H1 (cell line): ENCODE measurements at regions not wholly inside any gene's neighbourhood (a gene's known extent, or its start where the extent isn't known, plus 50 kb on each side); places are given as distances from the start of the nearest gene placed in this dataset.

Experiments
- CTCF ChIA-PET: fragments of 300-600 bp; sonication (Branson Sonifier 250); formaldehyde crosslinking; loops from one replicate; lab custom pipeline; 2021; ENCODE audit not compliant: partially characterized antibody; lab: Charles Lee
- POLR2A ChIA-PET: fragments of 300-600 bp; sonication (Branson Sonifier 250); formaldehyde crosslinking; loops from one replicate; lab custom pipeline; 2021; ENCODE audit warnings: inconsistent platforms; ENCODE audit not compliant: partially characterized antibody; lab: Charles Lee
- DNase-seq, 2 experiments: peaks; one replicate each; pipeline versions ENCODE4 v3.0.0 to v3.0.0-alpha.2; 2010 to 2022; ENCODE audit warnings: low spot score in 2 of 2, low read depth in 1 of 2, mixed read lengths in 1 of 2
- FAIRE-seq: peaks from 2 replicates; lab custom pipeline; 2011; peaks lifted over from hg19 to GRCh38; lab: Jason Lieb, UNC
- H2AFZ ChIP-seq: 2 replicates; pipeline ENCODE4 v1.8.1; 2012; ENCODE audit warnings: low read length, inconsistent platforms
- H2AK5ac ChIP-seq: 2 replicates; pipeline ENCODE4 v1.6.1; 2013; ENCODE audit warnings: low read depth, low read length
- H2BK120ac ChIP-seq: replicated peaks from 2 replicates; pipeline ENCODE3; 2013; ENCODE audit warnings: low read depth, low read length, inconsistent platforms
- H2BK12ac ChIP-seq: 2 replicates; pipeline ENCODE4 v1.6.1; 2013; ENCODE audit warnings: low read depth, low read length
- H2BK15ac ChIP-seq: 2 replicates; pipeline ENCODE4 v1.6.1; 2013; ENCODE audit warnings: low read length
- H2BK20ac ChIP-seq: 2 replicates; pipeline ENCODE4 v1.6.1; 2013; ENCODE audit warnings: low read length
- H2BK5ac ChIP-seq: 2 replicates; pipeline ENCODE4 v1.6.1; 2013; ENCODE audit warnings: low read depth, low read length
- H3K14ac ChIP-seq: 2 replicates; pipeline ENCODE4 v1.6.1; 2013; ENCODE audit warnings: inconsistent platforms; ENCODE audit not compliant: insufficient read length
- H3K18ac ChIP-seq: 2 replicates; pipeline ENCODE4 v1.6.1; 2013; ENCODE audit warnings: low read length; ENCODE audit errors: extremely low read depth
- H3K23ac ChIP-seq: 2 replicates; pipeline ENCODE4 v1.6.1; 2013; ENCODE audit warnings: inconsistent platforms; ENCODE audit not compliant: insufficient read length
- H3K23me2 ChIP-seq: 2 replicates; pipeline ENCODE4 v1.6.1; 2013; ENCODE audit warnings: low read depth, low read length
- H3K27ac ChIP-seq: 2 replicates; pipeline ENCODE4 v1.6.1; 2011; ENCODE audit warnings: low read depth, low read length, inconsistent platforms
- H3K27me3 ChIP-seq, 4 experiments: replicated peaks in 1 of 4; 1 replicate in 1 of 4; 2 replicates in 3 of 4; pipeline versions ENCODE4 v1.6.1 to v1.8.1; 2011 to 2013; ENCODE audit warnings: low read length in 3 of 4, mild to moderate bottlenecking in 3 of 4, inconsistent platforms in 2 of 4, mixed read lengths in 2 of 4, moderate library complexity in 1 of 4; ENCODE audit not compliant: control insufficient read depth in 3 of 4, insufficient read depth in 3 of 4; ENCODE audit errors: extremely low read depth in 1 of 4
- H3K36me3 ChIP-seq, 4 experiments: 2 replicates each; pipeline versions ENCODE4 v1.6.1 to v1.8.1; 2011 to 2013; ENCODE audit warnings: mild to moderate bottlenecking in 4 of 4, low read length in 3 of 4, moderate library complexity in 2 of 4, control low read depth in 1 of 4, inconsistent platforms in 1 of 4; ENCODE audit not compliant: insufficient read depth in 4 of 4, control insufficient read depth in 2 of 4
- H3K4ac ChIP-seq: replicated peaks from 2 replicates; pipeline ENCODE3; 2013; ENCODE audit warnings: low read length, low read depth, mixed read lengths, inconsistent platforms; ENCODE audit not compliant: insufficient read length
- H3K4me1 ChIP-seq, 4 experiments: replicated peaks in 1 of 4; 1 replicate in 1 of 4; 2 replicates in 3 of 4; pipeline versions ENCODE4 v1.6.1 to v1.8.1; 2011 to 2013; ENCODE audit warnings: low read length in 3 of 4, inconsistent platforms in 2 of 4, mixed read lengths in 1 of 4; ENCODE audit not compliant: insufficient read depth in 4 of 4, control insufficient read depth in 3 of 4
- H3K4me2 ChIP-seq, 2 experiments: 2 replicates each; pipeline versions ENCODE4 v1.6.1 to v1.8.1; 2011 to 2013; ENCODE audit warnings: low read depth in 2 of 2, low read length in 2 of 2, control low read depth in 1 of 2, inconsistent platforms in 1 of 2, mild to moderate bottlenecking in 1 of 2; ENCODE audit not compliant: insufficient read depth in 1 of 2
- H3K4me3 ChIP-seq, 4 experiments: fragments of 200-600, 300-600 bp in 1 of 4; sonication (generic), shearing (Covaris generic), sonication (Bioruptor Twin) in 1 of 4; 2 replicates each; pipeline versions ENCODE4 v1.5.1 to v1.8.1; 2011 to 2016; ENCODE audit warnings: low read length in 4 of 4, low read depth in 3 of 4, control low read depth in 2 of 4, inconsistent platforms in 2 of 4, mild to moderate bottlenecking in 2 of 4, mixed read lengths in 1 of 4, moderate library complexity in 1 of 4; ENCODE audit not compliant: insufficient read depth in 2 of 4; ENCODE audit errors: extremely low read depth in 1 of 4
- H3K56ac ChIP-seq: replicated peaks from 2 replicates; pipeline ENCODE3; 2013; ENCODE audit warnings: low read depth, mild to moderate bottlenecking, mixed read lengths, low read length, inconsistent platforms; ENCODE audit not compliant: insufficient read length
- H3K79me1 ChIP-seq: 2 replicates; pipeline ENCODE4 v1.6.1; 2013; ENCODE audit warnings: low read depth, low read length, control low read depth
- H3K79me2 ChIP-seq, 2 experiments: 2 replicates each; pipeline versions ENCODE4 v1.6.1 to v1.8.1; 2012 to 2013; ENCODE audit warnings: low read length in 2 of 2, mild to moderate bottlenecking in 2 of 2, inconsistent platforms in 1 of 2; ENCODE audit not compliant: insufficient read depth in 2 of 2, control insufficient read depth in 1 of 2
- H3K9ac ChIP-seq, 4 experiments: replicated peaks in 1 of 4; 1 replicate in 1 of 4; 2 replicates in 3 of 4; pipeline versions ENCODE4 v1.6.1 to v1.8.1; 2011 to 2013; ENCODE audit warnings: low read depth in 3 of 4, low read length in 3 of 4, control low read depth in 2 of 4, mild to moderate bottlenecking in 2 of 4, moderate library complexity in 2 of 4, inconsistent platforms in 1 of 4; ENCODE audit errors: extremely low read depth in 1 of 4
- H3K9me3 ChIP-seq, 2 experiments: 2 replicates each; pipeline versions ENCODE4 v1.6.1 to v1.8.1; 2012 to 2013; ENCODE audit warnings: mild to moderate bottlenecking in 2 of 2, moderate library complexity in 2 of 2, control low read depth in 1 of 2, inconsistent platforms in 1 of 2, low read depth in 1 of 2, low read length in 1 of 2, mixed read lengths in 1 of 2; ENCODE audit not compliant: insufficient read depth in 2 of 2
- H4K20me1 ChIP-seq, 2 experiments: replicated peaks in 1 of 2; 2 replicates each; pipeline versions ENCODE3 to v1.8.1; 2011 to 2013; ENCODE audit warnings: inconsistent platforms in 2 of 2, low read length in 2 of 2, mild to moderate bottlenecking in 1 of 2; ENCODE audit not compliant: insufficient read depth in 2 of 2, control insufficient read depth in 1 of 2
- H4K5ac ChIP-seq: 2 replicates; pipeline ENCODE4 v1.6.1; 2013; ENCODE audit warnings: low read length, low read depth, mixed read lengths, inconsistent platforms; ENCODE audit not compliant: insufficient read length
- H4K8ac ChIP-seq: 2 replicates; pipeline ENCODE4 v1.8.0; 2013; ENCODE audit warnings: mild to moderate bottlenecking, moderate library complexity, low read length, inconsistent platforms; ENCODE audit not compliant: insufficient read depth; ENCODE audit errors: extremely low read depth
- H4K91ac ChIP-seq: replicated peaks from 2 replicates; pipeline ENCODE3; 2013; ENCODE audit warnings: low read length, mixed read lengths, inconsistent platforms; ENCODE audit not compliant: insufficient read length
- ASH2L ChIP-seq: fragments of 200-600, 300-600 bp; sonication (generic); IDR thresholded peaks from one replicate; pipeline ENCODE4 v1.7.1; 2017; ENCODE audit warnings: low read length
- BACH1 ChIP-seq: IDR thresholded peaks from 2 replicates; pipeline ENCODE4 v1.6.1; 2012; ENCODE audit warnings: low read length, improper control_type of control experiment
- CREB1 ChIP-seq: IDR thresholded peaks from 2 replicates; pipeline ENCODE4 v1.6.1; 2012; ENCODE audit warnings: inconsistent platforms
- JUN ChIP-seq: IDR thresholded peaks from 2 replicates; pipeline ENCODE4 v1.6.1; 2011; ENCODE audit warnings: low read depth, mild to moderate bottlenecking, improper control_type of control experiment, low read length
- SP4 ChIP-seq: IDR thresholded peaks from 2 replicates; pipeline ENCODE4 v1.6.1; 2012; ENCODE audit warnings: low read length, inconsistent platforms
- TCF12 ChIP-seq: IDR thresholded peaks from 2 replicates; pipeline ENCODE4 v1.6.1; 2011; ENCODE audit warnings: low read depth, mild to moderate bottlenecking, low read length
- WGBS, 2 experiments: shearing (Covaris generic) in 1 of 2; methylation state at CpG; one replicate each; pipeline versions ENCODE4 v1.1.6 to v1.1.7; 2013 to 2015; ENCODE audit warnings: low lambda C conversion rate in 2 of 2, mixed read lengths in 2 of 2, inconsistent platforms in 1 of 2, low coverage in 1 of 2, missing lambda C conversion rate in 1 of 2; ENCODE audit not compliant: insufficient replicate concordance in 2 of 2, insufficient coverage in 1 of 2, insufficient read length in 1 of 2; ENCODE audit errors: extremely low coverage in 1 of 2, missing lambda C conversion rate in 1 of 2; 5-methylcytosine and 5-hydroxymethylcytosine counted together
- TF ChIP-seq, protein P1 (sequence below): IDR thresholded peaks from 2 replicates; pipeline ENCODE4 v1.6.1; 2012; ENCODE audit warnings: low read length, inconsistent platforms

DNA sequence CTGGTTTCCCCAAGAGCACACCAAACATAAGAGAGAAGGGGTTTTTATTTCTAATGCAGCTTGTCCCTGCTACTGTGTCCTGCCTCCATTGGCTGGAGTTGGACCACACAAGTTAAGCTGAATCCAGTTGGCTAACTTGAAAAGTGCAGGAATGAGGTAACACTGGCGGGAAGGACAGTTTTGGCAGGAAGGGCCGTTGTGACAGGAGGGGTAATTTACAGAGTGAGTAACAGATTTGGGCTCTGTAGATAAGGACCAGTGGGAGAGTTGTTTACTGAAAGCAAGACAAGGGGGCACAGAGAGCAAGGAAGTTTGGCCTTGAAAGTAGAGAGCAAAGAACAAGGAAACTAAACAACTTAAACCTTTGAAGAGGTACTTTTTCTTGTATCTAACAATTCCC lies 1623.3 kb upstream of the RAG2 start:
- Histone ChIP-seq H3K9me3 (no peaks in the 10 kb centered on the region), H3K27me3 (no peaks in the 10 kb centered on the region), H4K91ac (no peak overlapping the region), H3K27ac (no peak overlapping the region), H2BK15ac (no peak overlapping the region), H2BK5ac (no peak overlapping the region)
- WGBS, 2 experiments = 76% methylated on average over 2 of the region's 2 CpGs; no CpG with 5 or more reads in 1 of the 2 experiments
- TF ChIP-seq TCF12 = no peak
- no peak for TF ChIP-seq BACH1
- TF ChIP-seq ASH2L = no peak
- TF ChIP-seq, protein P1, sequence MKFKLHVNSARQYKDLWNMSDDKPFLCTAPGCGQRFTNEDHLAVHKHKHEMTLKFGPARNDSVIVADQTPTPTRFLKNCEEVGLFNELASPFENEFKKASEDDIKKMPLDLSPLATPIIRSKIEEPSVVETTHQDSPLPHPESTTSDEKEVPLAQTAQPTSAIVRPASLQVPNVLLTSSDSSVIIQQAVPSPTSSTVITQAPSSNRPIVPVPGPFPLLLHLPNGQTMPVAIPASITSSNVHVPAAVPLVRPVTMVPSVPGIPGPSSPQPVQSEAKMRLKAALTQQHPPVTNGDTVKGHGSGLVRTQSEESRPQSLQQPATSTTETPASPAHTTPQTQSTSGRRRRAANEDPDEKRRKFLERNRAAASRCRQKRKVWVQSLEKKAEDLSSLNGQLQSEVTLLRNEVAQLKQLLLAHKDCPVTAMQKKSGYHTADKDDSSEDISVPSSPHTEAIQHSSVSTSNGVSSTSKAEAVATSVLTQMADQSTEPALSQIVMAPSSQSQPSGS = no peak
- no peak for TF ChIP-seq SP4
- no peak for TF ChIP-seq CREB1
- no peak for TF ChIP-seq JUN
- TF ChIP-seq, all 59 proteins: peak for 0
- Histone ChIP-seq H4K8ac (no peak overlapping the region), H3K9ac (no peak overlapping the region), H2AK5ac (no peak overlapping the region), H3K79me1 (no peaks in the 10 kb centered on the region), H2BK120ac (no peak overlapping the region), H2BK20ac (no peak overlapping the region), H4K5ac (no peak overlapping the region), H3K4me1 (no peaks in the 10 kb centered on the region), H2AFZ (peak overlapping the region; percentile 78), H3K4ac (no peak overlapping the region), H3K79me2 (no peaks in the 10 kb centered on the region), H3K23ac (no peak overlapping the region), H3K36me3 (no peaks in the 10 kb centered on the region), H3K18ac (no peak overlapping the region), H3K56ac (no peak overlapping the region), H3K4me2 (no peak overlapping the region), H3K14ac (no peak overlapping the region), H3K23me2 (0 out of 2 replicates have a peak, but pooled peaks cover 2% of the 10 kb centered on the region), H4K20me1 (no peaks in the 10 kb centered on the region), H2BK12ac (no peak overlapping the region), H3K4me3 (no peak overlapping the region)
- FAIRE-seq = peak; percentile 66
- POLR2A ChIA-PET = no interaction called here
- DNase-seq = no peak
- CTCF ChIA-PET = interaction anchor here (0.6 kb wide), 1 partner anchor 1903 kb away, joined by 3 read pairs; no protein-coding TSS in a partner anchor
